HL-60 (cell line): ENCODE measurements at regions not wholly inside any gene's neighbourhood (a gene's known extent, or its start where the extent isn't known, plus 50 kb on each side); places are given as distances from the start of the nearest gene placed in this dataset.

ENCODE experiments used
- DNase-seq, 2 experiments: peaks; one replicate each; pipeline ENCODE4 v3.0.0-alpha.2; 2010 to 2020; ENCODE audit warnings: low read depth in 1 of 2, low spot score in 1 of 2
- H3K27ac ChIP-seq: fragments of 250-450 bp; sonication (Bioruptor Pico); replicated peaks from 2 replicates; pipeline ENCODE4 v1.5.1; 2020; ENCODE audit warnings: mild to moderate bottlenecking, moderate library complexity
- H3K27me3 ChIP-seq: fragments of 250-450 bp; sonication (Bioruptor Pico); 2 replicates; pipeline ENCODE4 v1.5.1; 2021; ENCODE audit warnings: mild to moderate bottlenecking, moderate library complexity; ENCODE audit not compliant: insufficient read depth, poor library complexity, severe bottlenecking
- H3K4me3 ChIP-seq: replicated peaks from 2 replicates; pipeline ENCODE4 v1.5.1; 2011; ENCODE audit warnings: mild to moderate bottlenecking, control low read depth, low read length; ENCODE audit not compliant: insufficient read depth
- CTCF ChIP-seq: IDR thresholded peaks from one replicate; pipeline ENCODE4 v1.5.1; 2011; ENCODE audit warnings: low read length, control low read depth, inconsistent platforms; ENCODE audit not compliant: insufficient read depth
- GABPA ChIP-seq: IDR thresholded peaks from 2 replicates; pipeline ENCODE4 v1.6.1; 2012; ENCODE audit warnings: low read depth
- POLR2AphosphoS5 ChIP-seq: IDR thresholded peaks from 2 replicates; pipeline ENCODE4 v1.6.1; 2012; ENCODE audit warnings: low read depth
- REST ChIP-seq: IDR thresholded peaks from 2 replicates; pipeline ENCODE4 v1.6.1; 2012; ENCODE audit warnings: low read depth; ENCODE audit not compliant: insufficient replicate concordance
- SPI1 ChIP-seq: IDR thresholded peaks from 2 replicates; pipeline ENCODE4 v1.6.1; 2012; ENCODE audit warnings: low read depth, mild to moderate bottlenecking, borderline replicate concordance

- TF ChIP-seq CTCF (no peak), REST (no peak), GABPA (no peak), SPI1 (no peak), POLR2AphosphoS5 (no peak)
- no peak overlapping the region for H3K27ac ChIP-seq
- DNase-seq, result no peak
- no peak overlapping the region for H3K4me3 ChIP-seq
- no peaks in the 10 kb centered on the region for H3K27me3 ChIP-seq
Measured at GRCh38 chr16:86692426-86692825, 114.1 kb downstream of the FOXL1 start.

- Histone ChIP-seq H3K27me3 (no peaks in the 10 kb centered on the region), H3K4me3 (no peak overlapping the region), H3K27ac (no peak overlapping the region)
- TF ChIP-seq SPI1 (no peak), REST (no peak), CTCF (no peak), GABPA (no peak), POLR2AphosphoS5 (no peak)
- no peak for DNase-seq
Measured at GRCh38 chr16:86693033-86693432, 114.7 kb downstream of the FOXL1 start.

GRCh38 chr16:86697715-86698114 is 119.4 kb downstream of the FOXL1 start:
- Histone ChIP-seq H3K27me3 (no peaks in the 10 kb centered on the region), H3K4me3 (no peak overlapping the region), H3K27ac (no peak overlapping the region)
- no peak for DNase-seq
- no peak for TF ChIP-seq REST
- no peak for TF ChIP-seq GABPA
- TF ChIP-seq SPI1, result no peak
- TF ChIP-seq CTCF, result no peak
